H9 (cell line): ENCODE measurements at regions not wholly inside any gene's neighbourhood (a gene's known extent, or its start where the extent isn't known, plus 50 kb on each side); places are given as distances from the start of the nearest gene placed in this dataset.

ENCODE experiments used
- DNase-seq: peaks from one replicate; pipeline ENCODE4 v3.0.0-alpha.2; 2017
- H2AFZ ChIP-seq: one replicate; pipeline ENCODE4 v1.6.1; 2013; ENCODE audit warnings: mild to moderate bottlenecking, low read length, control low read depth, moderate library complexity
- H2AK5ac ChIP-seq: 2 replicates; pipeline ENCODE4 v1.6.1; 2013; ENCODE audit warnings: low read length, control low read depth, mixed read lengths; ENCODE audit not compliant: insufficient read length
- H2BK120ac ChIP-seq: one replicate; pipeline ENCODE4 v1.6.1; 2013; ENCODE audit warnings: low read depth, mild to moderate bottlenecking, low read length, control low read depth, inconsistent platforms; ENCODE audit not compliant: poor library complexity, severe bottlenecking
- H2BK12ac ChIP-seq: 2 replicates; pipeline ENCODE4 v1.6.1; 2013; ENCODE audit warnings: low read length, control low read depth, mixed read lengths, low read depth; ENCODE audit not compliant: insufficient read length
- H2BK15ac ChIP-seq: 2 replicates; pipeline ENCODE4 v1.6.1; 2013; ENCODE audit warnings: low read depth, low read length, control low read depth
- H2BK20ac ChIP-seq: one replicate; pipeline ENCODE4 v1.6.1; 2013; ENCODE audit warnings: low read depth, mild to moderate bottlenecking, low read length, control low read depth, inconsistent platforms; ENCODE audit not compliant: poor library complexity, severe bottlenecking
- H2BK5ac ChIP-seq: 2 replicates; pipeline ENCODE4 v1.6.1; 2013; ENCODE audit warnings: low read length, control low read depth, mixed read lengths; ENCODE audit not compliant: insufficient read length
- H3K14ac ChIP-seq: 2 replicates; pipeline ENCODE4 v1.6.1; 2013; ENCODE audit warnings: low read length, control low read depth; ENCODE audit not compliant: insufficient read depth
- H3K18ac ChIP-seq: 2 replicates; pipeline ENCODE4 v1.6.1; 2013; ENCODE audit warnings: low read depth, mild to moderate bottlenecking, mixed read lengths, low read length, control low read depth; ENCODE audit not compliant: insufficient read length
- H3K23ac ChIP-seq: 2 replicates; pipeline ENCODE4 v1.6.1; 2013; ENCODE audit warnings: low read length, control low read depth, mixed read lengths, low read depth; ENCODE audit not compliant: insufficient read length
- H3K23me2 ChIP-seq: 2 replicates; pipeline ENCODE4 v1.6.1; 2013; ENCODE audit warnings: low read depth, mild to moderate bottlenecking, mixed read lengths, low read length, control low read depth; ENCODE audit not compliant: insufficient read length, poor library complexity, severe bottlenecking
- H3K27ac ChIP-seq: 2 replicates; pipeline ENCODE4 v1.5.1; 2013; ENCODE audit warnings: low read length, control low read depth, mixed read lengths, low read depth; ENCODE audit not compliant: insufficient read length
- H3K27me3 ChIP-seq: 2 replicates; pipeline ENCODE4 v1.6.1; 2013; ENCODE audit warnings: low read length, control low read depth, inconsistent platforms; ENCODE audit not compliant: insufficient read depth
- H3K4ac ChIP-seq: 2 replicates; pipeline ENCODE4 v1.6.1; 2013; ENCODE audit warnings: low read depth, mild to moderate bottlenecking, control low read depth, inconsistent platforms, low read length, moderate library complexity
- H3K4me1 ChIP-seq: 2 replicates; pipeline ENCODE4 v1.6.1; 2013; ENCODE audit warnings: low read length, control low read depth, inconsistent platforms; ENCODE audit not compliant: insufficient read depth
- H3K4me2 ChIP-seq: 2 replicates; pipeline ENCODE4 v1.6.1; 2013; ENCODE audit warnings: low read length, control low read depth, mixed read lengths; ENCODE audit not compliant: insufficient read length, insufficient read depth
- H3K56ac ChIP-seq: 2 replicates; pipeline ENCODE4 v1.6.1; 2013; ENCODE audit warnings: low read depth, mild to moderate bottlenecking, mixed read lengths, low read length, control low read depth; ENCODE audit not compliant: insufficient read length
- H3K79me1 ChIP-seq: 2 replicates; pipeline ENCODE4 v1.6.1; 2013; ENCODE audit warnings: low read depth, mild to moderate bottlenecking, moderate library complexity, low read length, control low read depth, inconsistent platforms; ENCODE audit not compliant: insufficient read depth, poor library complexity, severe bottlenecking
- H3K79me2 ChIP-seq: 2 replicates; pipeline ENCODE4 v1.6.1; 2013; ENCODE audit warnings: low read length, control low read depth, inconsistent platforms; ENCODE audit not compliant: insufficient read depth
- H3K9ac ChIP-seq: 2 replicates; pipeline ENCODE4 v1.6.1; 2013; ENCODE audit warnings: low read length, control low read depth, mixed read lengths; ENCODE audit not compliant: insufficient read length; ENCODE audit errors: extremely low read depth
- H3K9me3 ChIP-seq: one replicate; pipeline ENCODE4 v1.6.1; 2013; ENCODE audit warnings: low read depth, low read length, inconsistent platforms; ENCODE audit not compliant: control insufficient read depth
- H3T11ph ChIP-seq: one replicate; pipeline ENCODE4 v1.6.1; 2013; ENCODE audit warnings: mild to moderate bottlenecking, low read length, control low read depth, inconsistent platforms
- H4K20me1 ChIP-seq: one replicate; pipeline ENCODE4 v1.6.1; 2013; ENCODE audit not compliant: control insufficient read depth, insufficient read length, insufficient read depth
- H4K5ac ChIP-seq: 2 replicates; pipeline ENCODE4 v1.6.1; 2013; ENCODE audit warnings: low read depth, mild to moderate bottlenecking, mixed read lengths, low read length, control low read depth; ENCODE audit not compliant: insufficient read length
- H4K8ac ChIP-seq: replicated peaks from 2 replicates; pipeline ENCODE4 v1.6.1; 2013; ENCODE audit warnings: low read length, control low read depth, mixed read lengths, low read depth; ENCODE audit not compliant: insufficient read length
- H4K91ac ChIP-seq: 2 replicates; pipeline ENCODE4 v1.6.1; 2013; ENCODE audit warnings: low read depth, mild to moderate bottlenecking, moderate library complexity, mixed read lengths, low read length, control low read depth; ENCODE audit not compliant: insufficient read length
- H3K27ac Mint-ChIP-seq, 3 experiments: 2 replicates in 2 of 3; 3 replicates in 1 of 3; pipeline ENCODE4 v1.8.0; 2020 to 2021; ENCODE audit warnings: mixed read lengths in 3 of 3, mild to moderate bottlenecking in 1 of 3, moderate library complexity in 1 of 3
- H3K27me3 Mint-ChIP-seq: 2 replicates; pipeline ENCODE4 v1.8.0; 2021; ENCODE audit warnings: low read depth, mild to moderate bottlenecking, moderate library complexity, mixed read lengths
- H3K36me3 Mint-ChIP-seq, 3 experiments: 2 replicates in 2 of 3; 3 replicates in 1 of 3; pipeline ENCODE4 v1.8.0; 2020 to 2021; ENCODE audit warnings: low read depth in 3 of 3, mixed read lengths in 3 of 3; ENCODE audit not compliant: insufficient read depth in 1 of 3
- H3K4me1 Mint-ChIP-seq, 2 experiments: 2 replicates each; pipeline ENCODE4 v1.8.0; 2020; ENCODE audit warnings: mixed read lengths in 2 of 2
- H3K4me3 Mint-ChIP-seq, 2 experiments: 2 replicates in 1 of 2; 3 replicates in 1 of 2; pipeline ENCODE4 v1.8.0; 2020 to 2021; ENCODE audit warnings: mild to moderate bottlenecking in 2 of 2, mixed read lengths in 2 of 2, moderate library complexity in 1 of 2
- H3K9me3 Mint-ChIP-seq, 2 experiments: 2 replicates in 1 of 2; 3 replicates in 1 of 2; pipeline ENCODE4 v1.8.0; 2020; ENCODE audit warnings: mild to moderate bottlenecking in 2 of 2, mixed read lengths in 2 of 2, moderate library complexity in 1 of 2
- CTCF ChIP-seq: fragments of 200-600 bp; sonication (generic); conservative IDR thresholded peaks from 3 replicates; pipeline ENCODE4 v1.8.0; 2021; ENCODE audit warnings: antibody characterized with exemption, mild to moderate bottlenecking
- WGBS: extraction: QIAGEN DNeasy Blood & Tissue Kit; methylation state at CpG from one replicate; pipeline ENCODE4 v1.1.7; 2013; ENCODE audit warnings: missing lambda C conversion rate, low lambda C conversion rate, mixed read lengths; ENCODE audit not compliant: insufficient read length; ENCODE audit errors: extremely low coverage; 5-methylcytosine and 5-hydroxymethylcytosine counted together

DNA sequence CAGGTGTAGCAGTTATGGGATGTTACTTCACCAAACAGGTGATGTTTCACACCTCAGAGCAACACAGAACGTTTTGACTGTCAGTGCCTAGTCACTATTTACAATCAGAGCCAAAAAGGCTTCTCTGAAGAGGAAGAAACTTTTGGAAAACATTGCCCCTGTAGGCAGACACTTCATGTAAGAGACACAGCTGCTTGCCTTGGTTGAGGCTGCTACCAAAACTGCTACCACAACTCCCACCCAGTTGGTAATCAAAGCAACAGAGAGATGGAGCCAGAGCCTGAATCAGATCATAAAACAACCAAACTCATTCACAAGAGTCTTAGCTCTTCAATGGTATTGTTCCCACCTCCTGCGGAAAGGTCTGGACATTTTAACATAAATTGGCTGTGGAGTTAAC, 61.0 kb downstream of the CTSL start:
- Histone ChIP-seq H3K27me3 (no peaks in the 10 kb centered on the region), H3K79me1 (no peaks in the 10 kb centered on the region), H3T11ph (no peak overlapping the region), H3K14ac (no peak overlapping the region), H4K5ac (no peak overlapping the region), H2BK20ac (no peak overlapping the region), H2BK15ac (no peak overlapping the region), H4K8ac (no peak overlapping the region), H3K23ac (no peak overlapping the region), H3K79me2 (no peaks in the 10 kb centered on the region), H3K9ac (no peak overlapping the region), H3K23me2 (no peaks in the 10 kb centered on the region), H3K18ac (no peak overlapping the region), H3K4me2 (no peak overlapping the region), H2AK5ac (no peak overlapping the region), H3K4me1 (no peaks in the 10 kb centered on the region), H2BK5ac (no peak overlapping the region), H2AFZ (no peak overlapping the region), H3K9me3 (no peaks in the 10 kb centered on the region), H3K56ac (no peak overlapping the region), H3K4ac (no peak overlapping the region), H2BK120ac (no peak overlapping the region), H2BK12ac (no peak overlapping the region), H4K20me1 (no peaks in the 10 kb centered on the region), H4K91ac (no peak overlapping the region), H3K27ac (no peak overlapping the region)
- no peak for TF ChIP-seq CTCF
- Mint-ChIP-seq H3K36me3 (no peaks in the 10 kb centered on the region), H3K9me3 (no peaks in the 10 kb centered on the region), H3K27ac (no peak overlapping the region), H3K27me3 (peaks cover 4% of the 10 kb centered on the region; the same call in 1 of the 2 replicates), H3K4me1 (peaks cover 10 to 12% of the 10 kb centered on the region in 2 experiments; a peak in 3 of 4 replicates), H3K4me3 (no peak overlapping the region)
- WGBS, result no CpG with 5 or more reads among the region's 2 CpGs
- no peak for DNase-seq
